HepG2 (cell line): ENCODE measurements at regions not wholly inside any gene's neighbourhood (a gene's known extent, or its start where the extent isn't known, plus 50 kb on each side); places are given as distances from the start of the nearest gene placed in this dataset.

Source experiments
- CEBPB ChIP-seq: IDR thresholded peaks from 2 replicates; pipeline ENCODE4 v1.6.1; 2011; ENCODE audit warnings: low read depth, low read length, improper control_type of control experiment, borderline replicate concordance
- CTCF ChIP-seq: sonication (generic); formaldehyde crosslinking; IDR thresholded peaks from 2 replicates; pipeline ENCODE4 v1.5.0; 2020; ENCODE audit warnings: mild to moderate bottlenecking, missing genetic modification reagents, moderate library complexity
- GABPB1 ChIP-seq: IDR thresholded peaks from 2 replicates; pipeline ENCODE4 v1.6.1; 2016; ENCODE audit warnings: mild to moderate bottlenecking, missing genetic modification reagents, moderate library complexity, missing compliant biosample characterization
- REST ChIP-seq, 2 experiments: IDR thresholded peaks; 2 replicates each; pipeline ENCODE4 v1.6.1; 2011 to 2012; ENCODE audit warnings: low read length in 2 of 2, borderline replicate concordance in 1 of 2, low read depth in 1 of 2, mild to moderate bottlenecking in 1 of 2, moderate library complexity in 1 of 2
- SIN3A ChIP-seq: IDR thresholded peaks from 2 replicates; pipeline ENCODE4 v1.6.1; 2011; ENCODE audit warnings: low read depth, mild to moderate bottlenecking, control low read depth, low read length, borderline replicate concordance
- SIX1 ChIP-seq: sonication (generic); formaldehyde crosslinking; IDR thresholded peaks from 2 replicates; pipeline ENCODE4 v1.4.0; 2020; ENCODE audit warnings: missing genetic modification reagents, borderline replicate concordance
- SP140L ChIP-seq: sonication (generic); formaldehyde crosslinking; IDR thresholded peaks from 2 replicates; pipeline ENCODE4 v1.4.0; 2020; ENCODE audit warnings: missing genetic modification reagents, borderline replicate concordance
- SP5 ChIP-seq: IDR thresholded peaks from 2 replicates; pipeline ENCODE4 v1.6.1; 2016; ENCODE audit warnings: low read depth, borderline replicate concordance
- ZNF407 ChIP-seq: sonication (generic); formaldehyde crosslinking; IDR thresholded peaks from one replicate; pipeline ENCODE4 v1.5.1; 2020; ENCODE audit warnings: mild to moderate bottlenecking, missing genetic modification reagents; ENCODE audit errors: not compliant biosample characterization

- TF ChIP-seq SP140L (CRISPR knock-in tag) (no peak), SP5 (CRISPR knock-in tag) (no peak), CEBPB (no peak), REST (IDR thresholded peaks at IDR 0.05; ENCODE audit: borderline replicate concordance in 1 of 2, low read depth in 1 of 2, low read length in 2 of 2) (no peak), CTCF (CRISPR knock-in tag) (no peak), GABPB1 (CRISPR knock-in tag) (no peak), SIX1 (no peak), ZNF407 (CRISPR knock-in tag) (no peak), SIN3A (no peak)
These were observed 219.9 kb upstream of the ECI2 start for GRCh38 chr6:4355241-4355640.
